Stimulated activated CD8-positive, alpha-beta memory T cell treated with anti-CD3 and anti-CD28 coated beads, Interleukin-4, amount 100 ng/mL, for 1 hour (primary cell): ENCODE measurements at regions not wholly inside any gene's neighbourhood (a gene's known extent, or its start where the extent isn't known, plus 50 kb on each side); places are given as distances from the start of the nearest gene placed in this dataset.

ENCODE experiments used
- DNase-seq, 2 donors: peaks; one replicate each; pipeline ENCODE4 v3.0.0-alpha.2; 2020; ENCODE audit warnings: low read depth in 2 of 2, low spot score in 1 of 2

- no peak for DNase-seq
These were observed 138.1 kb upstream of the POM121L12 start for GRCh38 chr7:52897288-52897687.

GRCh38 chr7:52877240-52877639, 158.2 kb upstream of the POM121L12 start:
- no peak for DNase-seq

- DNase-seq: no peak
These were observed 159.0 kb upstream of the POM121L12 start for GRCh38 chr7:52876402-52876801.

- DNase-seq: no peak
These were observed 171.8 kb upstream of the POM121L12 start for GRCh38 chr7:52863652-52864051.

- DNase-seq: no peak
These were observed 173.1 kb upstream of the POM121L12 start for GRCh38 chr7:52862321-52862720.

- DNase-seq: no peak
These were observed 178.1 kb upstream of the POM121L12 start for GRCh38 chr7:52857367-52857766.

- no peak for DNase-seq
These were observed 180.8 kb upstream of the POM121L12 start for GRCh38 chr7:52854681-52855080.

- DNase-seq: no peak
These were observed 183.9 kb upstream of the POM121L12 start for GRCh38 chr7:52851547-52851946.

- DNase-seq: no peak
These were observed 192.0 kb upstream of the POM121L12 start for GRCh38 chr7:52843436-52843835.

- DNase-seq: no peak
These were observed 193.1 kb upstream of the POM121L12 start for GRCh38 chr7:52842202-52842900.

GRCh38 chr7:52838981-52839411, 196.4 kb upstream of the POM121L12 start:
- DNase-seq: no peak

- DNase-seq: no peak
These were observed 204.1 kb upstream of the POM121L12 start for GRCh38 chr7:52831321-52831720.

GRCh38 chr7:52830801-52831200, 204.6 kb upstream of the POM121L12 start:
- no peak for DNase-seq

GRCh38 chr7:52826515-52827265, 208.7 kb upstream of the POM121L12 start:
- no peak for DNase-seq

- no peak for DNase-seq
These were observed 209.8 kb upstream of the POM121L12 start for GRCh38 chr7:52825611-52826010.

GRCh38 chr7:52811537-52811936, 223.9 kb upstream of the POM121L12 start:
- no peak for DNase-seq

- DNase-seq: no peak
These were observed 235.6 kb upstream of the POM121L12 start for GRCh38 chr7:52799817-52800216.

GRCh38 chr7:52797801-52798200, 237.6 kb upstream of the POM121L12 start:
- no peak for DNase-seq

- DNase-seq: no peak
These were observed 240.8 kb upstream of the POM121L12 start for GRCh38 chr7:52794621-52795020.

GRCh38 chr7:52791176-52791700, 244.2 kb upstream of the POM121L12 start:
- DNase-seq: no peak

- no peak for DNase-seq
These were observed 249.3 kb upstream of the POM121L12 start for GRCh38 chr7:52786174-52786573.

GRCh38 chr7:52782348-52782747, 253.1 kb upstream of the POM121L12 start:
- no peak for DNase-seq
